Right cardiac atrium (tissue), 5 donors: ENCODE measurements at regions not wholly inside any gene's neighbourhood (a gene's known extent, or its start where the extent isn't known, plus 50 kb on each side); places are given as distances from the start of the nearest gene placed in this dataset.

ENCODE experiments used
- ATAC-seq, 2 donors: fragments of 200-7000 bp; cut with Tn5 transposase; one replicate each; pipeline versions ENCODE4 v1.8.0 to v1.9.1; 2020; ENCODE audit warnings: moderate library complexity in 2 of 2, mild to moderate bottlenecking in 1 of 2
- DNase-seq, 3 donors: peaks; one replicate each; pipeline ENCODE4 v3.0.0-alpha.2; 2020
- H3K27ac ChIP-seq: one replicate; pipeline ENCODE4 v1.5.1; 2013; ENCODE audit warnings: mild to moderate bottlenecking, low read length, control low read depth, moderate library complexity
- H3K27me3 ChIP-seq: one replicate; pipeline ENCODE4 v1.6.1; 2013; ENCODE audit not compliant: control insufficient read depth, insufficient read depth
- H3K4me1 ChIP-seq: one replicate; pipeline ENCODE4 v1.6.1; 2013; ENCODE audit warnings: low read length; ENCODE audit not compliant: control insufficient read depth, insufficient read depth
- H3K4me3 ChIP-seq: one replicate; pipeline ENCODE4 v1.5.1; 2013; ENCODE audit warnings: low read length, control low read depth
- H3K9me3 ChIP-seq: one replicate; pipeline ENCODE4 v1.6.1; 2013; ENCODE audit warnings: low read length; ENCODE audit not compliant: control insufficient read depth
- WGBS: extraction: QIAGEN DNeasy Blood & Tissue Kit; methylation state at CpG from one replicate; pipeline ENCODE4 v1.1.7; 2013; 5-methylcytosine and 5-hydroxymethylcytosine counted together
- intact Hi-C, 4 donors: fragments of 100-400 bp; cut with DNase I; formaldehyde crosslinking; loops; one replicate each; pipeline versions ENCODE4 v1.11.0 to v1.14.0; 2022 to 2023
- donor health status: healthy with polysubstance abuse.
- donor health status: DM: no; HTN: yes; CAD: no.
- donor health status: DM: no; HTN: no; CAD: no.
- donor health status: DM: no; HTN: yes; CAD: no; lungs with severe emphysema.
- donor health status: DM: yes; HTN: yes; CAD: no.

DNA sequence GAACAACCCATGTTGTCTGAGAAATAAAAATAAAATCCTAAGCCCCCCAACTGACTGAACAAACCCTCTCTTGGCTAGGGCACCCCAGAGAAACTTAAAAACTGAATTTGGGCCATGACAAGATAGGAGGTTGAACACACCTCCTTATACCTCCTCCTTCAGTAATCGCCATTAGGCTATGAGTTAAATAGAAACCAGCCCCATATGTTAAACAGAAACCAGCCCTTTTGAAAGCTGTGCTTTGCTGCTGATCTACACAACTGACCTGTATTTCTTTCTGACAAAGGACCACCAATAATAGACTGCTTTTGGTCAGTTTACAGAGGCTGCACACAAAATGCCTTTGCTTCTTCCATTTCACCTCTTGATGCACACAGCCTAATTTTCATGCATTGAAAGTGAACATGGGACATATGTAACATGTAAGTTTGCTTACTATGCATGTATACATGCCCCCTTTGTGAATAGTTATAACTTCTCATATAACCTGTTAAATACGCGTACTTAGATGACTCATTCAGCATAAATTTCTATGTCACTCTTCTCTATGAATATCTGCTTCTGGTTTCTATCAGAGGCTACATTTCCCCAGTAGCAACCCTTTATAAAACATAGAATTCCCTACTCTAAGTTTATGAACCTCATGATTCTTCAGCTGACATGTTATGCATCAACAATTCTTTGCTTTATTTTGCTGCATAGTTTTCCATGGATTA, 462.9 kb downstream of the COL12A1 start:
- DNase-seq, result no peak
- intact Hi-C loops, result no loop called here
- WGBS, result 91% methylated on average over 3 of the region's 3 CpGs

DNA sequence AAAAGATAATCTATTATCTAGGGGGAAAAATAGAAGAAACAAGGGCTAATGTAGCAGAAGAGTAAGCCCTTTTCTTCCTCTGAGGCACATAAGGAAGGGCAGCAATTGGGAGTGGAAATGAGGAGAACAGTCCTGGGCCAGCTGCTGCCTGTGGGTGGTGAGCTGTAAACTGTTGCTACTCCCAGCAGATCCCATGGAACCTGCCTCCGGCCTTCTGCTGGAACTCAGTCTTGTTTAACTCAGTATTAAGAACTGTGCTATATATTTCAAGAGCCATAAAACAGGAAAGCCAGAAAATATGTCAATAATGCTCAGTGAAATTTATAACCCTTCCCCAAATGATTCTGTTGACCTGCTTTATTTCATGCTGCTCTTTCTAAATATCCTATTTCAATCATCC, 464.2 kb downstream of the COL12A1 start:
- WGBS, result 58% methylated on average over 1 of the region's 1 CpG
- DNase-seq, result peak in 1 of 3 donors; percentile 37
- Histone ChIP-seq H3K9me3 (no peaks in the 10 kb centered on the region), H3K27me3 (no peaks in the 10 kb centered on the region), H3K4me3 (no peak overlapping the region), H3K4me1 (no peaks in the 10 kb centered on the region), H3K27ac (no peak overlapping the region)
- ATAC-seq, result no peak
- intact Hi-C loops, result no loop called here

More for the DNA sequence above, 462.9 kb downstream of the COL12A1 start:
- Histone ChIP-seq H3K9me3 (no peaks in the 10 kb centered on the region), H3K4me3 (no peak overlapping the region), H3K27me3 (no peaks in the 10 kb centered on the region), H3K27ac (no peak overlapping the region), H3K4me1 (no peaks in the 10 kb centered on the region)
- ATAC-seq, result no peak

DNA sequence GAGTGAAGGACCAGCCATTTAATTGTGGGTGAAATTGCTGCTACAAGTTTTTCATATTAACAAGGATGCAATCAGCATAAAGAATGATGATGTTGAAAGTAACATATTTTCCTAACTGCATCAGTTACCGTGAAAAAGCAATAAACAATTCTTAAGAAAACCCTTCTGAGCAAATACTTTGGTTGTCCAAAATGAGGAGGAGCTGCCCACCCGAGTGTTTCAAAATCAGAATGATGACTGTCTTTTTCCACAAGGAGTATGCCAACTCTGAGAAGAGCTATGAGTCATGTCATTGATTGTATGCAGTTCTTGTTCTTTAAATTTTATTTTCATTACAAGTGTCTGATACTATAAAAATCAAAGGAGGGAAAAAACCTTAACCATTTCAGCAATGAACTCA, 470.5 kb downstream of the COL12A1 start:
- Histone ChIP-seq H3K9me3 (no peaks in the 10 kb centered on the region), H3K27me3 (no peaks in the 10 kb centered on the region), H3K4me1 (no peaks in the 10 kb centered on the region), H3K27ac (no peak overlapping the region), H3K4me3 (no peak overlapping the region)
- intact Hi-C loops, result no loop called here
- DNase-seq (no peak), ATAC-seq (peak in 1 of 2 donors; percentile 35)
- 33% methylated on average over 2 of the region's 2 CpGs for WGBS

DNA sequence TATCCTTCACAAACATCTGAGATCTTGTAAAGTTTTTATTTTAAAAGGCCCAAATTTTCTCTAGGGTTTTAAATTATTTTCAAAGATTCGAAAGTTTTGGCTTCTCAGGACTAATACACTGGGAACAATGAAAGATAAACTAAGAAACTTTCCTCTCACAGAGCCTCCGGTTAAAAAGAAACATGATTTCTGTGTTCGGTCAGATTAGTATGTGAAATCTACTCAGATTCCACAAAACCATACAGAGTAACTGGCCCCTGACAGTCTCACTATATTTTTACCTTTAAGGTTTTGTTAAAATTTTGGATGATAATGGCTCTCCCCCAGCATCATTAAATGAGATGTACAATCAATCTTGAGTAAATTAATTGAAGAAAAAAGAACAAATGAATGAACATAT, 471.0 kb downstream of the COL12A1 start:
- Histone ChIP-seq H3K9me3 (no peaks in the 10 kb centered on the region), H3K27ac (no peak overlapping the region), H3K4me1 (no peaks in the 10 kb centered on the region), H3K4me3 (no peak overlapping the region), H3K27me3 (no peaks in the 10 kb centered on the region)
- DNase-seq (no peak), ATAC-seq (no peak)
- WGBS, result 53% methylated on average over 3 of the region's 3 CpGs
- intact Hi-C loops, result no loop called here

GRCh38 chr6:74733830-74734620, 471.8 kb downstream of the COL12A1 start:
- no peak overlapping the region for H3K4me3 ChIP-seq
- DNase-seq, result no peak
- no peaks in the 10 kb centered on the region for H3K4me1 ChIP-seq
- H3K9me3 ChIP-seq, result no peaks in the 10 kb centered on the region
- WGBS, result 68% methylated on average over 2 of the region's 2 CpGs
- no peak overlapping the region for H3K27ac ChIP-seq
- intact Hi-C loops, result no loop called here
- ATAC-seq, result no peak
- H3K27me3 ChIP-seq, result no peaks in the 10 kb centered on the region

GRCh38 chr6:74731931-74732330, 473.9 kb downstream of the COL12A1 start:
- Histone ChIP-seq H3K4me3 (no peak overlapping the region), H3K27ac (no peak overlapping the region), H3K4me1 (no peaks in the 10 kb centered on the region), H3K9me3 (no peaks in the 10 kb centered on the region), H3K27me3 (no peaks in the 10 kb centered on the region)
- WGBS, result 67% methylated on average over 4 of the region's 4 CpGs
- intact Hi-C loops, result no loop called here
- no peak for DNase-seq
- ATAC-seq, result no peak

DNA sequence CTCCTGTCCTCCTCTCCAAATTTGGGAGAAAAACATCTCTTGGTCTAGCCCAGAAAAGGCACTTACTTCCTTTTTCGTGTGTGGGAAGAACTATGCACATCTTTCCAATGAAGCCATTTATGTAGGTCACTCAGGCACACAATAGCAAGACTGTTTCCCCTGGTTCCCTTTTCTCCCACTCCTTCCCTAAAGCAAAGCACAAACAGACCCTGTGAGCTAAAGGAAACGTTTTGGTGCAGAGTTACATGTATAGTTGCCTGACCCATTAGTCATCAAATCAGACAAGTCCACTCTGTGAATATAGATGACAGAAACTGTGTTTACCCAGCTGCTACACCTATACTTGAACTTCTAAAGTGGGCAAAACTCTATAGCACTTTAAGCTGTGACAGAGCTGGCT, 474.6 kb downstream of the COL12A1 start:
- H3K27me3 ChIP-seq, result no peaks in the 10 kb centered on the region
- intact Hi-C loops, result no loop called here
- ATAC-seq, result no peak
- H3K9me3 ChIP-seq, result no peaks in the 10 kb centered on the region
- no peaks in the 10 kb centered on the region for H3K4me1 ChIP-seq
- no peak overlapping the region for H3K27ac ChIP-seq
- WGBS, result 21% methylated on average over 2 of the region's 2 CpGs
- no peak overlapping the region for H3K4me3 ChIP-seq
- DNase-seq, result no peak

GRCh38 chr6:74720923-74721322, 484.9 kb downstream of the COL12A1 start:
- no peak overlapping the region for H3K4me3 ChIP-seq
- no peaks in the 10 kb centered on the region for H3K4me1 ChIP-seq
- ATAC-seq (no peak), DNase-seq (no peak)
- no peak overlapping the region for H3K27ac ChIP-seq
- no peaks in the 10 kb centered on the region for H3K9me3 ChIP-seq
- H3K27me3 ChIP-seq, result no peaks in the 10 kb centered on the region
- intact Hi-C loops, result no loop called here
- 94% methylated on average over 1 of the region's 1 CpG for WGBS

DNA sequence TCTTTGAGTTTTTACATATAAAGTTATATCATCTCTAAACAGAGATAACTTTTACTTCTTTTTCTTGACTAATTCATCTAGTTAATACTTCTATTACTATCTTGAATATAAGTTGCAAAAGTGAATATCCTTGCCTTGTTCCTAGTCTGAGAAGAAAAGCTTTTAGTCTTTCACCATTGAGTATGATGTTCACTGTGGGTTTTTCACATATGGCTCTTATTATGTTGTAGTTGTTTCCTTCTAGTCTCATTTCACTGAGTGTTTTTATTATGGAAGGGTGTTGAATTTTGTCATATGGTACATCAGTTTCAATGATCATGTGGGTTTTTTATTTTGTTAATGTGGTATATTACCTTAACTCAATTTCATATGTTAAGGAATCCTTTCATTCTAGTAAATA, 488.3 kb downstream of the COL12A1 start:
- H3K27me3 ChIP-seq, result no peaks in the 10 kb centered on the region
- H3K27ac ChIP-seq, result no peak overlapping the region
- ATAC-seq, result no peak
- no peaks in the 10 kb centered on the region for H3K9me3 ChIP-seq
- no peak overlapping the region for H3K4me3 ChIP-seq
- DNase-seq, result no peak
- no peaks in the 10 kb centered on the region for H3K4me1 ChIP-seq
- intact Hi-C loops, result no loop called here

GRCh38 chr6:74715355-74716085, 490.3 kb downstream of the COL12A1 start:
- Histone ChIP-seq H3K4me1 (no peaks in the 10 kb centered on the region), H3K27ac (no peak overlapping the region), H3K9me3 (no peaks in the 10 kb centered on the region), H3K4me3 (no peak overlapping the region), H3K27me3 (no peaks in the 10 kb centered on the region)
- DNase-seq, result no peak
- ATAC-seq, result no peak
- WGBS, result 76% methylated on average over 1 of the region's 1 CpG
- intact Hi-C loops, result no loop called here

DNA sequence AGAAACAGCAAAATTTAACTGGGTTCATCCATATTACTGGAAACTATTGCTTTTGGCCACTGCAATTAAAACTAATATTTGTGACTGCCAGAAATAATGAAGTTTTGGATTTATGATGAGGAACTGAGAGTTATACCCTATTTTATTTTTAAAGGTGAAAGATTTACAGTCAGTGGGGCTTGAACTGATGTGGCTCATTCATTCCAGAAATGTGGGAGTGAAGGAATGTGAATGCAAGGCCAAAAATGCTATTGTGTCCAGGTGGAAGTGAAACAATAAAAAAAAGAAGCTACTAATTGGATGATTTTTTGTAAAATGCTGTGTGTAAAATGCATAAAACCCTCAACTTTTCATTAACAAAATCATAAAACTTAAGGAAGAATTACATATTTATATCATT, 491.9 kb downstream of the COL12A1 start:
- H3K4me3 ChIP-seq, result no peak overlapping the region
- intact Hi-C loops, result no loop called here
- no peak overlapping the region for H3K27ac ChIP-seq
- H3K9me3 ChIP-seq, result no peaks in the 10 kb centered on the region
- ATAC-seq (no peak), DNase-seq (no peak)
- H3K27me3 ChIP-seq, result no peaks in the 10 kb centered on the region
- no peaks in the 10 kb centered on the region for H3K4me1 ChIP-seq
